ENCODE measurements at regions not wholly inside any gene's neighbourhood (a gene's known extent, or its start where the extent isn't known, plus 50 kb on each side); places are given as distances from the start of the nearest gene placed in this dataset.
"Not testable (repeated sequence)": the region's sequence is repeated elsewhere in the genome, so short reads cannot be mapped to it uniquely, and the experiment has no call there.

GRCh38 chr2:83860320-83860719 lies 598.8 kb downstream of the SUCLG1 start:
- intact Hi-C loops (cut with DNase I), result no loop called here
- DNase-seq (ENCODE audit: low spot score), result no peak

- no peak for DNase-seq (ENCODE audit: low spot score)
- intact Hi-C loops (cut with DNase I), result no loop called here
Observed at GRCh38 chr2:83859553-83859952, 599.5 kb downstream of the SUCLG1 start.

GRCh38 chr2:83851066-83851465 lies 608.0 kb downstream of the SUCLG1 start:
- intact Hi-C loops (cut with DNase I), result no loop called here
- DNase-seq (ENCODE audit: low spot score), result peak; percentile 43

- intact Hi-C loops (cut with DNase I), result no loop called here
- no peak for DNase-seq (ENCODE audit: low spot score)
Observed at GRCh38 chr2:83850071-83850725, 608.9 kb downstream of the SUCLG1 start.

GRCh38 chr2:83844490-83844889 lies 614.6 kb downstream of the SUCLG1 start:
- intact Hi-C loops (cut with DNase I), result no loop called here
- DNase-seq (ENCODE audit: low spot score), result no peak

GRCh38 chr2:83842421-83842820 lies 616.7 kb downstream of the SUCLG1 start:
- DNase-seq (ENCODE audit: low spot score), result no peak

GRCh38 chr2:83837823-83838222 lies 621.3 kb downstream of the SUCLG1 start:
- DNase-seq (ENCODE audit: low spot score), result no peak
- intact Hi-C loops (cut with DNase I), result no loop called here

More at GRCh38 chr2:83842421-83842820, 616.7 kb downstream of the SUCLG1 start:
- intact Hi-C loops (cut with DNase I), result no loop called here

GRCh38 chr2:83827618-83828017 lies 631.5 kb downstream of the SUCLG1 start:
- no peak for DNase-seq (ENCODE audit: low spot score)

GRCh38 chr2:83826577-83826976 lies 632.5 kb downstream of the SUCLG1 start:
- no peak for DNase-seq (ENCODE audit: low spot score)
- intact Hi-C loops (cut with DNase I), result no loop called here

More at GRCh38 chr2:83827618-83828017, 631.5 kb downstream of the SUCLG1 start:
- intact Hi-C loops (cut with DNase I), result no loop called here

GRCh38 chr2:83823229-83823628 lies 635.9 kb downstream of the SUCLG1 start:
- DNase-seq (ENCODE audit: low spot score), result no peak
- intact Hi-C loops (cut with DNase I), result no loop called here

GRCh38 chr2:83817511-83817910 lies 641.6 kb downstream of the SUCLG1 start:
- no peak for DNase-seq (ENCODE audit: low spot score)
- intact Hi-C loops (cut with DNase I), result no loop called here

GRCh38 chr2:83808878-83809277 lies 650.2 kb downstream of the SUCLG1 start:
- intact Hi-C loops (cut with DNase I), result no loop called here

GRCh38 chr2:83802604-83803003 lies 656.5 kb downstream of the SUCLG1 start:
- intact Hi-C loops (cut with DNase I), result no loop called here
- DNase-seq (ENCODE audit: low spot score), result no peak

More at GRCh38 chr2:83808878-83809277, 650.2 kb downstream of the SUCLG1 start:
- no peak for DNase-seq (ENCODE audit: low spot score)

- intact Hi-C loops (cut with DNase I), result no loop called here
- no peak for DNase-seq (ENCODE audit: low spot score)
Observed at GRCh38 chr2:83795777-83796176, 663.3 kb downstream of the SUCLG1 start.

GRCh38 chr2:83790467-83790866 lies 668.6 kb downstream of the SUCLG1 start:
- DNase-seq (ENCODE audit: low spot score); intact Hi-C loops (cut with DNase I): not testable (repeated sequence)

GRCh38 chr2:83789674-83790073 lies 669.4 kb downstream of the SUCLG1 start:
- DNase-seq (ENCODE audit: low spot score); intact Hi-C loops (cut with DNase I): not testable (repeated sequence)

- DNase-seq (ENCODE audit: low spot score); intact Hi-C loops (cut with DNase I): not testable (repeated sequence)
Observed at GRCh38 chr2:83788938-83789566, 670.0 kb downstream of the SUCLG1 start.

- DNase-seq (ENCODE audit: low spot score), result no peak
- intact Hi-C loops (cut with DNase I), result no loop called here
Observed at GRCh38 chr2:83787189-83787588, 671.9 kb downstream of the SUCLG1 start.

GRCh38 chr2:83786140-83786539 lies 672.9 kb downstream of the SUCLG1 start:
- intact Hi-C loops (cut with DNase I), result no loop called here
- DNase-seq (ENCODE audit: low spot score), result no peak

GRCh38 chr2:83784947-83785346 lies 674.1 kb downstream of the SUCLG1 start:
- intact Hi-C loops (cut with DNase I), result no loop called here
- no peak for DNase-seq (ENCODE audit: low spot score)

GRCh38 chr2:83784315-83784714 lies 674.8 kb downstream of the SUCLG1 start:
- intact Hi-C loops (cut with DNase I), result no loop called here
- no peak for DNase-seq (ENCODE audit: low spot score)
